Thyroid gland (tissue), 4 donors: ENCODE measurements at regions not wholly inside any gene's neighbourhood (a gene's known extent, or its start where the extent isn't known, plus 50 kb on each side); places are given as distances from the start of the nearest gene placed in this dataset.

Source experiments
- POLR2A ChIP-seq, 2 donors: fragments of 450-650 bp; IDR thresholded peaks; one replicate each; pipeline ENCODE4 v1.6.1; 2017; ENCODE audit warnings: antibody characterized with exemption in 2 of 2, mild to moderate bottlenecking in 2 of 2, moderate library complexity in 1 of 2
- TF ChIP-seq, protein P1 (sequence below), 6 experiments: fragments of 200-600 bp in 3 of 6; fragments of 450-650 bp in 3 of 6; sonication (generic) in 3 of 6; IDR thresholded peaks; one replicate each; pipeline ENCODE4 v1.5.1; 2016 to 2019; ENCODE audit warnings: antibody characterized with exemption in 6 of 6, mild to moderate bottlenecking in 2 of 6, inconsistent platforms in 1 of 6, moderate library complexity in 1 of 6

DNA sequence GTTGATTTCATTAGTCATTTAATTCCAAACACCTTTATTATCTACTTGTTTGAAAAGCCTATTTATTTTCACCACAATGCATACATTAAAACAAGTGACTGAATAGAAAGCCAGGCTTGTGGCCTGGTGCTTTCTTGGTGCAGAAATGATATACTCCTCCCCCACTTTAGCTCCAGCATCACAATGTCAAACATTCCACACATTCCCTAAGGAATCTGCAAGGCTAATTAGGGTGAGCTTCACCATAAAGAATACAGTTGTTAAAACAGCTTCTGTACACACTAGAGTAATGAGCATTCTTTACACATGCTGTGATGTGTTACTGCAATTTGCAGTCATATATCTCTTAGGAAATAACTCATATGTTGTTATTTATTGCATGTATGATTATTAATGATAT is 705.7 kb downstream of the CETN3 start:
- TF ChIP-seq, protein P1, sequence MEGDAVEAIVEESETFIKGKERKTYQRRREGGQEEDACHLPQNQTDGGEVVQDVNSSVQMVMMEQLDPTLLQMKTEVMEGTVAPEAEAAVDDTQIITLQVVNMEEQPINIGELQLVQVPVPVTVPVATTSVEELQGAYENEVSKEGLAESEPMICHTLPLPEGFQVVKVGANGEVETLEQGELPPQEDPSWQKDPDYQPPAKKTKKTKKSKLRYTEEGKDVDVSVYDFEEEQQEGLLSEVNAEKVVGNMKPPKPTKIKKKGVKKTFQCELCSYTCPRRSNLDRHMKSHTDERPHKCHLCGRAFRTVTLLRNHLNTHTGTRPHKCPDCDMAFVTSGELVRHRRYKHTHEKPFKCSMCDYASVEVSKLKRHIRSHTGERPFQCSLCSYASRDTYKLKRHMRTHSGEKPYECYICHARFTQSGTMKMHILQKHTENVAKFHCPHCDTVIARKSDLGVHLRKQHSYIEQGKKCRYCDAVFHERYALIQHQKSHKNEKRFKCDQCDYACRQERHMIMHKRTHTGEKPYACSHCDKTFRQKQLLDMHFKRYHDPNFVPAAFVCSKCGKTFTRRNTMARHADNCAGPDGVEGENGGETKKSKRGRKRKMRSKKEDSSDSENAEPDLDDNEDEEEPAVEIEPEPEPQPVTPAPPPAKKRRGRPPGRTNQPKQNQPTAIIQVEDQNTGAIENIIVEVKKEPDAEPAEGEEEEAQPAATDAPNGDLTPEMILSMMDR (IDR thresholded peaks at IDR 0.05): no peak
- no peak for TF ChIP-seq POLR2A (IDR thresholded peaks at IDR 0.05)
